ENCODE measurements at regions not wholly inside any gene's neighbourhood (a gene's known extent, or its start where the extent isn't known, plus 50 kb on each side); places are given as distances from the start of the nearest gene placed in this dataset.

GRCh38 chr5:120778491-120779484 lies 314.7 kb downstream of the PRR16 start:
- Histone ChIP-seq H3K27ac (ENCODE audit: poor library complexity, severe bottlenecking) (no peak overlapping the region), H3K36me3 (ENCODE audit: low read depth) (no peaks in the 10 kb centered on the region), H3K4me1 (ENCODE audit: insufficient read depth, poor library complexity, severe bottlenecking) (no peaks in the 10 kb centered on the region), H3K9me3 (ENCODE audit: severe bottlenecking) (no peaks in the 10 kb centered on the region), H3K4me3 (ENCODE audit: severe bottlenecking) (no peak overlapping the region), H3K27me3 (ENCODE audit: insufficient read depth, poor library complexity, severe bottlenecking) (peaks cover 4% of the 10 kb centered on the region)
- ATAC-seq (ENCODE audit: low read depth) (no peak), DNase-seq (ENCODE audit: low spot score) (no peak)
- TF ChIP-seq CTCF (IDR thresholded peaks at IDR 0.05; ENCODE audit: poor library complexity, severe bottlenecking), result no peak

- Histone ChIP-seq H3K27ac (ENCODE audit: poor library complexity, severe bottlenecking) (no peak overlapping the region), H3K36me3 (ENCODE audit: low read depth) (no peaks in the 10 kb centered on the region), H3K9me3 (ENCODE audit: severe bottlenecking) (no peaks in the 10 kb centered on the region), H3K27me3 (ENCODE audit: insufficient read depth, poor library complexity, severe bottlenecking) (peaks cover 4% of the 10 kb centered on the region), H3K4me3 (ENCODE audit: severe bottlenecking) (no peak overlapping the region), H3K4me1 (ENCODE audit: insufficient read depth, poor library complexity, severe bottlenecking) (no peaks in the 10 kb centered on the region)
- DNase-seq (ENCODE audit: low spot score) (no peak), ATAC-seq (ENCODE audit: low read depth) (no peak)
- no peak for TF ChIP-seq CTCF (IDR thresholded peaks at IDR 0.05; ENCODE audit: poor library complexity, severe bottlenecking)
Measured at GRCh38 chr5:120779674-120780073, 315.6 kb downstream of the PRR16 start.

- no peak overlapping the region for H3K4me3 ChIP-seq (ENCODE audit: severe bottlenecking)
- H3K4me1 ChIP-seq (ENCODE audit: insufficient read depth, poor library complexity, severe bottlenecking), result no peaks in the 10 kb centered on the region
- no peaks in the 10 kb centered on the region for H3K27me3 ChIP-seq (ENCODE audit: insufficient read depth, poor library complexity, severe bottlenecking)
- no peaks in the 10 kb centered on the region for H3K36me3 ChIP-seq (ENCODE audit: low read depth)
- no peak overlapping the region for H3K27ac ChIP-seq (ENCODE audit: poor library complexity, severe bottlenecking)
- DNase-seq (ENCODE audit: low spot score), result no peak
- no peaks in the 10 kb centered on the region for H3K9me3 ChIP-seq (ENCODE audit: severe bottlenecking)
- TF ChIP-seq CTCF (IDR thresholded peaks at IDR 0.05; ENCODE audit: poor library complexity, severe bottlenecking), result no peak
- no peak; the same call in 2 of the 3 replicates for ATAC-seq (ENCODE audit: low read depth)
Measured at GRCh38 chr5:120788481-120788880, 324.4 kb downstream of the PRR16 start.

- H3K4me3 ChIP-seq (ENCODE audit: severe bottlenecking), result no peak overlapping the region
- no peak for ATAC-seq (ENCODE audit: low read depth)
- TF ChIP-seq CTCF (IDR thresholded peaks at IDR 0.05; ENCODE audit: poor library complexity, severe bottlenecking), result no peak
- H3K27me3 ChIP-seq (ENCODE audit: insufficient read depth, poor library complexity, severe bottlenecking), result no peaks in the 10 kb centered on the region
- H3K27ac ChIP-seq (ENCODE audit: poor library complexity, severe bottlenecking), result no peak overlapping the region
- no peaks in the 10 kb centered on the region for H3K36me3 ChIP-seq (ENCODE audit: low read depth)
- no peaks in the 10 kb centered on the region for H3K4me1 ChIP-seq (ENCODE audit: insufficient read depth, poor library complexity, severe bottlenecking)
- H3K9me3 ChIP-seq (ENCODE audit: severe bottlenecking), result no peaks in the 10 kb centered on the region
- DNase-seq (ENCODE audit: low spot score), result no peak
Measured at GRCh38 chr5:120789918-120790317, 325.8 kb downstream of the PRR16 start.

GRCh38 chr5:120790339-120790738 lies 326.2 kb downstream of the PRR16 start:
- no peaks in the 10 kb centered on the region for H3K4me1 ChIP-seq (ENCODE audit: insufficient read depth, poor library complexity, severe bottlenecking)
- H3K27me3 ChIP-seq (ENCODE audit: insufficient read depth, poor library complexity, severe bottlenecking), result no peaks in the 10 kb centered on the region
- no peak for ATAC-seq (ENCODE audit: low read depth)
- DNase-seq (ENCODE audit: low spot score), result no peak
- H3K36me3 ChIP-seq (ENCODE audit: low read depth), result no peaks in the 10 kb centered on the region
- no peak overlapping the region for H3K27ac ChIP-seq (ENCODE audit: poor library complexity, severe bottlenecking)
- no peaks in the 10 kb centered on the region for H3K9me3 ChIP-seq (ENCODE audit: severe bottlenecking)
- no peak overlapping the region for H3K4me3 ChIP-seq (ENCODE audit: severe bottlenecking)
- no peak for TF ChIP-seq CTCF (IDR thresholded peaks at IDR 0.05; ENCODE audit: poor library complexity, severe bottlenecking)

All from RWPE2 (cell line).